ENCODE measurements at regions not wholly inside any gene's neighbourhood (a gene's known extent, or its start where the extent isn't known, plus 50 kb on each side); places are given as distances from the start of the nearest gene placed in this dataset.

GRCh38 chr7:51587604-51588003 is 271.0 kb upstream of the COBL start:
- Histone ChIP-seq H3K27ac (replicated peaks) (no peak overlapping the region), H3K27me3 (ENCODE audit: low read depth) (no peaks in the 10 kb centered on the region), H3K4me1 (no peaks in the 10 kb centered on the region), H3K9me3 (replicated peaks) (no peaks in the 10 kb centered on the region), H3K4me3 (no peak overlapping the region), H3K36me3 (no peaks in the 10 kb centered on the region)
- TF ChIP-seq, protein P1, sequence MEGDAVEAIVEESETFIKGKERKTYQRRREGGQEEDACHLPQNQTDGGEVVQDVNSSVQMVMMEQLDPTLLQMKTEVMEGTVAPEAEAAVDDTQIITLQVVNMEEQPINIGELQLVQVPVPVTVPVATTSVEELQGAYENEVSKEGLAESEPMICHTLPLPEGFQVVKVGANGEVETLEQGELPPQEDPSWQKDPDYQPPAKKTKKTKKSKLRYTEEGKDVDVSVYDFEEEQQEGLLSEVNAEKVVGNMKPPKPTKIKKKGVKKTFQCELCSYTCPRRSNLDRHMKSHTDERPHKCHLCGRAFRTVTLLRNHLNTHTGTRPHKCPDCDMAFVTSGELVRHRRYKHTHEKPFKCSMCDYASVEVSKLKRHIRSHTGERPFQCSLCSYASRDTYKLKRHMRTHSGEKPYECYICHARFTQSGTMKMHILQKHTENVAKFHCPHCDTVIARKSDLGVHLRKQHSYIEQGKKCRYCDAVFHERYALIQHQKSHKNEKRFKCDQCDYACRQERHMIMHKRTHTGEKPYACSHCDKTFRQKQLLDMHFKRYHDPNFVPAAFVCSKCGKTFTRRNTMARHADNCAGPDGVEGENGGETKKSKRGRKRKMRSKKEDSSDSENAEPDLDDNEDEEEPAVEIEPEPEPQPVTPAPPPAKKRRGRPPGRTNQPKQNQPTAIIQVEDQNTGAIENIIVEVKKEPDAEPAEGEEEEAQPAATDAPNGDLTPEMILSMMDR (IDR thresholded peaks at IDR 0.05; ENCODE audit: borderline replicate concordance) = no peak
- DNase-seq = no peak
- intact Hi-C loops (cut with micrococcal nuclease) = no loop called here

DNA sequence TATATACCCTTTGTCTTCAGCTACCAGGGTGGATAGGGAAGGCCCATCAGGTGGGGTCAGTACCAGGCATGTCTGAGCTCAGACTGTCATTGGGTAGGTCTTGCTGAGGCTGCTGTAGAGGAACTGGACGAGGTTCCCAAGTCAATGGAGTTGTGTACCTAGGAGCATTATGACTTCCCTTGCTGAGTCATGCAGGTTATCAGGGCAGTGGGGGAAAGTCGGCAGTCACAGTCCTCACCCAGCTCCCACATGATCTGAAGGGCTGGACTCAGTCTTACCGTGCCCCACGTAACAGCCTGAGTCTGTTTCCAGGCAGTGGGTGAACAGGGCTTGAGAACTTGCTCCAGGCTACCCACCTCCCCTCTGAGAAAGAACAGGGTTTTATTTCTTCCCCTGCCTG is 260.8 kb upstream of the COBL start:
- Histone ChIP-seq H3K36me3 (no peaks in the 10 kb centered on the region), H3K4me1 (no peaks in the 10 kb centered on the region), H3K27me3 (ENCODE audit: low read depth) (no peaks in the 10 kb centered on the region), H3K9me3 (replicated peaks) (peaks cover 25% of the 10 kb centered on the region), H3K27ac (replicated peaks) (no peak overlapping the region), H3K4me3 (no peak overlapping the region)
- TF ChIP-seq, protein P1 (IDR thresholded peaks at IDR 0.05; ENCODE audit: borderline replicate concordance) = no peak
- intact Hi-C loops (cut with micrococcal nuclease) = no loop called here
- no peak for DNase-seq

GRCh38 chr7:51569581-51569980 is 253.0 kb upstream of the COBL start:
- no peak for DNase-seq
- no peak overlapping the region for H3K27ac ChIP-seq (replicated peaks)
- H3K27me3 ChIP-seq (ENCODE audit: low read depth) = no peaks in the 10 kb centered on the region
- H3K4me1 ChIP-seq = no peaks in the 10 kb centered on the region
- intact Hi-C loops (cut with micrococcal nuclease) = no loop called here
- H3K9me3 ChIP-seq (replicated peaks) = peaks cover 8% of the 10 kb centered on the region
- TF ChIP-seq, protein P1 (IDR thresholded peaks at IDR 0.05; ENCODE audit: borderline replicate concordance) = no peak
- no peak overlapping the region for H3K4me3 ChIP-seq
- no peaks in the 10 kb centered on the region for H3K36me3 ChIP-seq

GRCh38 chr7:51569176-51569575 is 252.6 kb upstream of the COBL start:
- no peaks in the 10 kb centered on the region for H3K4me1 ChIP-seq
- intact Hi-C loops (cut with micrococcal nuclease) = no loop called here
- H3K4me3 ChIP-seq = no peak overlapping the region
- TF ChIP-seq, protein P1 (IDR thresholded peaks at IDR 0.05; ENCODE audit: borderline replicate concordance) = no peak
- DNase-seq = no peak
- H3K27me3 ChIP-seq (ENCODE audit: low read depth) = no peaks in the 10 kb centered on the region
- peaks cover 4% of the 10 kb centered on the region for H3K9me3 ChIP-seq (replicated peaks)
- no peaks in the 10 kb centered on the region for H3K36me3 ChIP-seq
- H3K27ac ChIP-seq (replicated peaks) = no peak overlapping the region

GRCh38 chr7:51551070-51551469 is 234.5 kb upstream of the COBL start:
- no peak for DNase-seq
- Histone ChIP-seq H3K27ac (replicated peaks) (no peak overlapping the region), H3K4me3 (no peak overlapping the region), H3K4me1 (no peaks in the 10 kb centered on the region), H3K36me3 (no peaks in the 10 kb centered on the region), H3K27me3 (ENCODE audit: low read depth) (no peaks in the 10 kb centered on the region), H3K9me3 (replicated peaks) (peaks cover 44% of the 10 kb centered on the region)
- intact Hi-C loops (cut with micrococcal nuclease) = no loop called here
- TF ChIP-seq, protein P1 (IDR thresholded peaks at IDR 0.05; ENCODE audit: borderline replicate concordance) = no peak

GRCh38 chr7:51545131-51545530 is 228.5 kb upstream of the COBL start:
- TF ChIP-seq, protein P1 (IDR thresholded peaks at IDR 0.05; ENCODE audit: borderline replicate concordance) = no peak
- H3K27ac ChIP-seq (replicated peaks) = no peak overlapping the region
- DNase-seq = no peak
- H3K4me1 ChIP-seq = no peaks in the 10 kb centered on the region
- intact Hi-C loops (cut with micrococcal nuclease) = no loop called here
- H3K36me3 ChIP-seq = no peaks in the 10 kb centered on the region
- no peaks in the 10 kb centered on the region for H3K27me3 ChIP-seq (ENCODE audit: low read depth)
- H3K4me3 ChIP-seq = no peak overlapping the region
- peaks cover 15% of the 10 kb centered on the region for H3K9me3 ChIP-seq (replicated peaks)
